NT2/D1 (cell line): ENCODE measurements at regions not wholly inside any gene's neighbourhood (a gene's known extent, or its start where the extent isn't known, plus 50 kb on each side); places are given as distances from the start of the nearest gene placed in this dataset.
"Not testable (repeated sequence)": the region's sequence is repeated elsewhere in the genome, so short reads cannot be mapped to it uniquely, and the experiment has no call there.

Experiments used
- DNase-seq: peaks from one replicate; pipeline ENCODE4 v3.0.0-alpha.2; 2011; ENCODE audit warnings: low read depth, low spot score
- H3K27me3 ChIP-seq: 2 replicates; pipeline ENCODE4 v1.6.0; 2011; ENCODE audit warnings: mild to moderate bottlenecking; ENCODE audit not compliant: insufficient read length, insufficient read depth
- H3K36me3 ChIP-seq: 2 replicates; pipeline ENCODE4 v1.6.1; 2011; ENCODE audit warnings: mild to moderate bottlenecking, low read length, mixed read lengths; ENCODE audit not compliant: insufficient read depth, insufficient read length
- H3K4me1 ChIP-seq: 2 replicates; pipeline ENCODE4 v1.5.1; 2011; ENCODE audit not compliant: insufficient read depth, insufficient read length
- H3K4me3 ChIP-seq: 2 replicates; pipeline ENCODE4 v1.5.1; 2011; ENCODE audit warnings: low read depth; ENCODE audit not compliant: insufficient read length
- H3K9ac ChIP-seq: 2 replicates; pipeline ENCODE4 v1.6.0; 2011; ENCODE audit warnings: low read depth; ENCODE audit not compliant: insufficient read length
- H3K9me3 ChIP-seq: 2 replicates; pipeline ENCODE4 v1.5.1; 2011; ENCODE audit warnings: mild to moderate bottlenecking, low read length; ENCODE audit not compliant: insufficient read depth
- SUZ12 ChIP-seq: IDR thresholded peaks from 2 replicates; pipeline ENCODE4 v1.6.1; 2011; ENCODE audit not compliant: insufficient read length, insufficient read depth; ENCODE audit errors: extremely low read depth
- YY1 ChIP-seq: IDR thresholded peaks from 2 replicates; pipeline ENCODE4 v1.6.1; 2011; ENCODE audit not compliant: insufficient read length, insufficient read depth
- ZNF274 ChIP-seq: IDR thresholded peaks from 2 replicates; pipeline ENCODE4 v1.6.1; 2011; ENCODE audit warnings: mild to moderate bottlenecking, low read depth, low read length

DNA sequence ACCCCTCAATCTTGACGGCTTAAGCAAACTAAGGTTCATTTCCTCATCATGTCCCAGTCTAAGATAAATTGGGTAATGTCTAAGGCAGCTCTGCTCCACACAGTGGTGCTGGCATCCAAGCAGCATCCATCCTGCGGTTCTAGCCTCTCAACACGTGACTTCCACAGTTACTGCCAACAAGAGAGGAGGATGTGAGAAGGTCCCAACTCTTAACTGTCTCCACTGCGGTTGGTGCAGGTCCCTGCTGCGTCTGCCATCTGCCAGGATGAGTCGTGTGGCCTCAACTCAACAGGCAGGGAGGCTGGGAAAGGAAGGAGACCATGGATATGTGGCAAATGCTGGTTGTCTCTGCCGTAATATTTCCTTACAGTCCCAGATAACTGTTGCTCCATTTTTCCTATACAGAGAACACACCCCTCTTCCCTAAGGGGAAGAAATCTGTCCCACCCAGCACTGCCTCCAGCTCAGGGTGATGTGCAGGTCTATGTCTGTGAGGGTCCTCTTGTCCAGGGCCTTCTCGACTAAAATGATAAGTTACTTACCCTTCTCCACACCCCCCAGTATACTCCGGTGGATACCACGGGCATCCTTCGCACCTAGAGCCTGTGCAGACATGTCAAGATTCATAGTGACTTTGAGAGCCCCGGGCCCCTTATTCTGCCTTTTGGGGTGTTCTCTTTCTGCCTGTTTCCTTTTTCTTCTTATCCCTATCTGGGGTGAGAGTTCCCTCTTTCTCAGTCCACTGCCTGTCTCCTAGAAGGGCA lies 64.7 kb downstream of the KCNJ18 start:
- no peak for DNase-seq
- H3K4me3 ChIP-seq = no peak overlapping the region
- H3K4me1 ChIP-seq = no peaks in the 10 kb centered on the region
- TF ChIP-seq YY1 (no peak), SUZ12 (no peak), ZNF274 (no peak)
- no peaks in the 10 kb centered on the region for H3K27me3 ChIP-seq
- no peaks in the 10 kb centered on the region for H3K36me3 ChIP-seq
- no peaks in the 10 kb centered on the region for H3K9me3 ChIP-seq
- no peak overlapping the region for H3K9ac ChIP-seq

DNA sequence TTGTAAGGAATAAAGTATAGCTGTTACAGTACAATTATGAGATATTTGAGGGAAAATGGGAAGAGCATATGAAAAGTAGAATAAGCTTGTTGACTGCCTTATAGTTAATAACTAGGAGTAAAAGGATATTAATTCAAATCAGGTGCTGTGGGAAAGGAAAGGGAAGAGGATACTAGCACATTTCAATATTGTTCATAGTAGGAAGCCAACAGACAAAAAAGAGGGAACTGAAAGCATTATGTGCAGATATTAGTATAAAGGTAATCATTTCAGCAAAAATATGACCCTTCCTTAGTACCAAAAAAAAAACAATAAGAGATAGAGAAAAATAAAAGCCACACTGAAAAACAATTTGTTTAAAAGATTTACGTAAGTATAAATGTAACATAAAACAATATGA lies 67.3 kb downstream of the KCNJ18 start:
- not testable (repeated sequence) for H3K9ac ChIP-seq, H3K9me3 ChIP-seq, H3K36me3 ChIP-seq

DNA sequence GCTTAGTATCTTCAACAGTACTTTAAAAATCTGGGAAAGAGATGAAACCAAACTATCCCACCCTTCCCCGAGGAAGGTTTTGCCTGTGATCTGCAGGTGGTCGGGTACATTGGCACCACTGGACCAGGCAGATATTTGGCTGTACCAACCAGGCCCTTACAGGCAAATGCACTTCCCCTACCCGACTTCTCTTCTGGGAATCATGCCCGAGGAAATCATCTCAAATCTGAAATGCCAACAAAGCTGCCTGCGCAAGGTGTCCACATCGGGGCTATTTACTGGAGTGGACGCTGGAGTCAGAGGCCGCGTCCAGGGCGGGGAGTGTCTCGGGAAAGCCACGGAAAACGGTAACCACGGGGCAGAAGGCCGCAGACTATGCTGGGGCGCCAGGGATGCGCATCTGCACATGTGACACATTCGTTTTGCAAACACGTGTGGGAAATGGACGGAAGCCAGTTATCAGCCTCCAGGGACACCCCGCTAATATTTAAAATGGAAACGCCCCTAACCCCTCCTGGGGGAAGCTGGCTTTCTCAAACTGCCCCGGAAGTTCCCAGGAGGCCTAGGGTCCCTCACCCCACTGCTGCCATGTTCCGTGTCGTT lies 71.5 kb downstream of the KCNJ18 start:
- H3K36me3 ChIP-seq, H3K4me1 ChIP-seq, H3K9me3 ChIP-seq, H3K27me3 ChIP-seq, H3K4me3 ChIP-seq, H3K9ac ChIP-seq, DNase-seq: not testable (repeated sequence)

More for the DNA sequence above, 67.3 kb downstream of the KCNJ18 start:
- not testable (repeated sequence) for H3K4me1 ChIP-seq, H3K27me3 ChIP-seq, DNase-seq, H3K4me3 ChIP-seq

DNA sequence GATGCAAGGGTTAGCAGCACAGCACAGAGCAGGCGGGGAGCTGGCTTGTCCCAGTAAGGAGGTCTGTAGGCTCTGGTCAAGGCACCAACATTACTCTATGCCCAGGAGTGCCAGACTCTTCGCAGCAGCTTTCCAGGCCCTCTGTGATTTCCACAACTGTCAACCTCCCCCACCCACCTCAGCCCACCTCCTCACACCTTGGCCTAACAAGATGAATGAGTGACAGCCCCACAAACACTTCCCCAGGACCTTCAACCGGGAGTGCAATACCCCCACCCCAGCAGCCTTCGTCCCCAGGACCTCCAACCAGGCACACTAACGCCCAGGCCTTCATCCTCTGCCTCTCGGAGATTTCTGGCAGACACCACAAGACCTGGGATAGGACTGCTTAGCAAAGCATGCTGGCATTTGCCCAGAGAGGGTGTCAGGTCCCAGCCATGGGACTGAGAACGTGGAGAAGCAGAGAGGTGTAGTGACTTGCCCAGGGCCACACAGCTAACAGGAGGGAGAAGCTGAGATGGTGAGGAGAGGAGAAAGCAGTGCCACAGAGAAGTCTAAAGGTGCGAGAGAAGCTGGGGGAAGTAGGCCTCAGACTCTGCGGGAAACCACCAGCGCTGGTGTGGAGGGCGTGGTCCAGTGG lies 73.4 kb downstream of the KCNJ18 start:
- not testable (repeated sequence) for H3K4me3 ChIP-seq, DNase-seq, H3K27me3 ChIP-seq, H3K4me1 ChIP-seq, H3K9me3 ChIP-seq, H3K9ac ChIP-seq, H3K36me3 ChIP-seq

DNA sequence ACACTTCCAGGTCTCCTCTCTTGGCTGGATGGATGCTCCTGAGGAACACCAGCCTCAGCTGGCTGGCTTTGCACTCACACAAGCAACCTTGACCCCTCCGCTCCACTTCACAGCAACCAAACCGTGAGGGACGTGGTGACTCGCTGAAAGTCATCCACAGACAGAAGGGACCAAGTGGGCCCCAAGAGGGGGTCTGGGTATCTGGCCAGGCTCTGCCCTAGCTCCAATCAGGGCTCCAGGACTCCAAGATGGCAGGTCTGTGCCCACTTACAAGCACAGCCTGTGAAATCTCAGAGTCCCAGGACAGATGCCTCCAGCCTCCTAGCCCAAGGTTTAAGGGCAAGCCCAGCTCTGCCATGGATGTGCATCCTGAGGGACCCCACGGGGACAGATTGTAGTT lies 74.2 kb downstream of the KCNJ18 start:
- not testable (repeated sequence) for H3K4me1 ChIP-seq, H3K27me3 ChIP-seq, H3K4me3 ChIP-seq, H3K9ac ChIP-seq, DNase-seq, H3K36me3 ChIP-seq, H3K9me3 ChIP-seq

DNA sequence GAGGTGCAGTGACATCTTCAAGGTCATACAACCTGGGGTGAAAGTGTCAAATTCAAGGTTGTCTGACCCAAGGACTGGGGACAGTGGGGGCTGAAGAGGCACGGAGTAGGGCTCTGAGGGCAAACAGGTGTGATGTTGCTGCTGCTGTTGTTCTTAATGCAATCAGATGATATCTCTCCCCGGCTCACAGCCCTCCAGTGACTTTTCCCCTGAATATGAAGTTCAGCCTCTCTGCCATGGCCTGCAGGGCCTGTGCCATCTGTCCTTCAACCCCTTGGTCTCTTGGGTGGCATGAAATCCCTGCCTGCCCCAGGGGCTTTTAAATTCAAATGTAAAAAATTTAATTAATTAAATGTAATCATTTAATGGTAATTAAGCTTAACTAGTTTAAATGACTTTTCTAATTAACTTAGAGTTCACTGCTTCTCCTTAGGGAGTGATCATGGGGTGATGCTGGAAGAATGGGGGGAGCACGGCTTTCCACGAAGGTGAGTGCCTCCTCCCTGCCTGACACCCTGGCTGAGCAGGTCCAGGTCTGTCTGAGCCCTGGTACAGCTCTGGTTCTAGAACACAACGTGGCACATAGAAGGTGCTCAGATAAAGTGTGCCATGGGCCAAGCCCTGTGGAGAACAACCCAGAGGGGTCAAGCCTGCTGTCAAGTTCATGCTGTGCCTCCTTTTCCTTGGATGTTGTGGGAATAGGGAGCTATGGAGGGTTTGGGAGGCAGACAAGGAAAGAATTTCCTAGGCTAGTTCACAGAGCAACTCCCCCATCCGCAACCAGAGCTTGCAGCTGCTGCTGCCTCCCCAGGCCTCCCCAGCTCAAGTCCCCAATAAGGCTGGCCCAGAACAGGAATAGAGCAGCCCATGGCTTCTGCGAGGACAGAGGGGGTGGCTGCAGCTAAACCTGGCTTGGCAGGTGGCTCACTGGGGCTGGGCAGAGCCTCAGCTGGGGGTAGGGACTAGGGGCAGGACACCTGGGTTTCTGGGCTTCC lies 75.1 kb downstream of the KCNJ18 start:
- H3K36me3 ChIP-seq, H3K9me3 ChIP-seq, H3K9ac ChIP-seq, H3K4me3 ChIP-seq, DNase-seq, H3K27me3 ChIP-seq, H3K4me1 ChIP-seq: not testable (repeated sequence)

DNA sequence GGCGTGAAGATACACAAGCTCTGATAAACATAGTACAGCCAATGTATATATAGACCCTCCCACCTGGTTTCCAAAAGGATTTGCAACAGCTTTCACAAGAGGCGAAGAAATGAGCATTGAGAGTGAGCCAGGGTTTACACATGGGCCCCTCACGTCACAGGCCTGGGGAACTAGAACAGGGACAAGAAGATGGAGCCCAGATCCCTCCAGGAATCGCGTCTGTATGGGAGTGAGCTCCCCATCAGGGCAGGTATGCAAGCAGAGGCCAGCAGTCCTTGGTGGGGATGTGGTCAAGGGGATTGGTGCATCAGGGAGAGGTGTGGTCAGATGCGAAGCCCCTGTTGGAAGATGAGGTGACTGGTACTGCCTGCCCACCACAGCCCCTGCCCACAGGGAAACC lies 75.9 kb downstream of the KCNJ18 start:
- DNase-seq, H3K9me3 ChIP-seq, H3K36me3 ChIP-seq, H3K27me3 ChIP-seq, H3K4me3 ChIP-seq, H3K4me1 ChIP-seq, H3K9ac ChIP-seq: not testable (repeated sequence)

DNA sequence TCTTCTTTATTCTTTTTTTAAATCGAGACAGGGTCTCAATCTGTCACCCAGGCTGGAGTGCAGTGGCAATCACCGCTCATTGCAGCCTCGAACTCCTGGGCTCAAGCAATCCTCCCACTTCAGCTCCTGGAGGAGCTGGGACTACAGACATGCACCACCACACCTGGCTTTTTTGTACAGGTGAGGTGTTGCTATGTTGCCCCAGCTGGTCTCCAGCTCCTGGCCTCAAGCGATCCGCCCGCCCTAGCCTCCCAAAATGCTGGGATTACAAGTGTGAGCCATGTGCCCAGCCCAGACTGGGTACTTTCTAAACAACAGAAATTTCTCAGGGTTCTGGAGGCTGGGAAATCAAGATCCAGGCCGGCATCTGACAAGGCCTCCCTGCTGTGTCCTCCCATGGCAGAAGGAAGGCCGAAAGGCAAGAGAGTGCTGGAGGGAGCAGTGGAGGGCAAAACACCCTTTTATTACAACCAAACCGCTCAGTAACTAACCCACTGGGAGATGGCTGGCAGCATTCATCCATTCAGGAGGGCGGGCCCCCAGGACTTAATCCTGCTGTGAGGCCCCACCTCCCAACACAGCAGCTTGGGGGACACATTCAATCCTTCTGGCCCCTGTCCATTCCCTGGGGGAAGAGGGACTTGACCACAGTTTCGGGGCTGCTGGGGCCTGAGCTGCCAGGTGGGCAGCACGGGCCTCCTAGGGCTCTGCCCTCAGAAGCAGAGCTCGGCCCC lies 76.6 kb downstream of the KCNJ18 start:
- not testable (repeated sequence) for H3K9ac ChIP-seq, H3K27me3 ChIP-seq, DNase-seq, H3K36me3 ChIP-seq, H3K9me3 ChIP-seq, H3K4me3 ChIP-seq, H3K4me1 ChIP-seq

DNA sequence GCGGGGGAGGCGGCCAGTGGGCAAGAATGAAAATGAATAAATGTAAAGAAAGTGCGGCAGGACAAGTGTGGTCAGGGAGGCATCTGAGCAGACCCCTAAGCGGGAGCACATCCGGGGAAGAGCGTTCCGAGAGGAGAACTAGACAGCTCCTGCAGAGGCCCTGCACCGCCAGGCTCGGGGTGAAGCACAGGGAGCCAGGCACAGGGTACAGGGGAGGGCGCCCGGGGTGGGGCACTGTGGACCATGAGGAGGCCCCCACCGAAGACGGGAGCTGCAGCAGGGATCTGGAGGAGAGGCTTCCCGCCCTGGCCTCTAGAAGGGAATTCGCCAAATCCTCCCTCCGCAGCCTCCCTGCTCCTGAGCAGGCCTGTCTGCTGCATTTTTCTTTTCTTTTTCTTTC lies 77.5 kb downstream of the KCNJ18 start:
- H3K36me3 ChIP-seq, H3K4me1 ChIP-seq, H3K9ac ChIP-seq, H3K9me3 ChIP-seq, DNase-seq, H3K27me3 ChIP-seq, H3K4me3 ChIP-seq: not testable (repeated sequence)

DNA sequence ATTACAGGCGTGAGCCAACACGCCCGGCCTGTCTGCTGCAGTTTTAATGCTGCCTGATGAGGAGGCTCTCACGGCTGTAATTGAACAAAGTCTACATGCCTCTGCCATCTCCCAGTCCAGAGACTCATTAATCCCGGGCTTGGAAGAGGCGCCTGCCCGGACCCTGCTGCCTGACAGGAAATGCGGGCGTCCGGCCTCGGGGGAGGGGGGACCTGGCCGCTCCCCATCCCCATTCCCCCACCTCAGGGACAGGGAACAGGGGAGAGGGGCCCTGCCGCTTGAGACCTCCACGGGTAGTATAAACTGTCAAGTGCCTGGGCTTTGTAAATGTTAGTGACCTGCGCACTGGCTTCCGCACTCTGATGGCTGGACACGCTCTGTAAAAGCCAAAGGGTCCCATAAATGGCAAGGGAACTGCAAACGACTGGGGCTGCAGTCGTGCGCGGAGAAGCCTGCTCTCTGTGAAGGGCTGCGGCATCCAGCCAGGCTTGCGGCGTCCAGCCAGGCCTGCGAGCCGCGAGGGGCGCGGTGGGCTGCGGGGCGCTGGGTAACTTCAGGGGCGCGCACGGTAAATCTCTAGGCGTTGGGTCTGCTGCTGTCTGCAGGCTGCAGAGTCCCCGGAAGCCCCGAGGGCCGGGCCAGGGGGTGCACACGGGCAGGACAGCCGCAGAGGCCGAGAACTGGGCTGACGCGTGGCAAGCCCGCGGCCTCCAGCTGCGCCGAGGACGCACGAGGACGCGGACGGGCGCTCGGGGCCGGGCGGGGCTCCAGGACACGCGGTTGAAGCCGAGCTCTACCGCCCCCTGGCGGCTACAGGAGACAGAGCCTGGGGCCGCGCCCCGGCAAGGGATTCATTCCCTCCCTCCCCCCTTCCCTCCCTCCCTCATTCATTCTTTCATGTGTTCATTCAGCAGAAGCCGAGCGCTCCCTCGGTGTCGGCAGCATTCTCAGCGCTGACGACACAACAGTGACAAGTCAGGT lies 78.4 kb downstream of the KCNJ18 start:
- not testable (repeated sequence) for H3K9ac ChIP-seq, H3K27me3 ChIP-seq, H3K36me3 ChIP-seq, H3K4me3 ChIP-seq, DNase-seq, H3K9me3 ChIP-seq, H3K4me1 ChIP-seq
